RWPE1 (cell line): ENCODE measurements at regions not wholly inside any gene's neighbourhood (a gene's known extent, or its start where the extent isn't known, plus 50 kb on each side); places are given as distances from the start of the nearest gene placed in this dataset.

Source experiments
- CTCF ChIA-PET: fragments of 350-600 bp; sonication (Branson Sonifier 250); formaldehyde crosslinking; extraction: SDS; loops from one replicate; lab custom pipeline; 2021; lab: Yijun Ruan, JAX
- POLR2A ChIA-PET: fragments of 400-600 bp; formaldehyde crosslinking; extraction: SDS; loops from one replicate; lab custom pipeline; 2020; ENCODE audit warnings: antibody characterized with exemption; ENCODE audit not compliant: low non-redundant PET; lab: Yijun Ruan, JAX
- DNase-seq: peaks from one replicate; pipeline ENCODE4 v3.0.0; 2012; ENCODE audit warnings: low spot score
- H3K27ac ChIP-seq: fragments of 450-650 bp; 2 replicates; pipeline ENCODE4 v1.5.1; 2017
- CTCF ChIP-seq: fragments of 450-650 bp; conservative IDR thresholded peaks from 2 replicates; pipeline ENCODE4 v1.5.1; 2017; ENCODE audit warnings: low read depth, mild to moderate bottlenecking

DNA sequence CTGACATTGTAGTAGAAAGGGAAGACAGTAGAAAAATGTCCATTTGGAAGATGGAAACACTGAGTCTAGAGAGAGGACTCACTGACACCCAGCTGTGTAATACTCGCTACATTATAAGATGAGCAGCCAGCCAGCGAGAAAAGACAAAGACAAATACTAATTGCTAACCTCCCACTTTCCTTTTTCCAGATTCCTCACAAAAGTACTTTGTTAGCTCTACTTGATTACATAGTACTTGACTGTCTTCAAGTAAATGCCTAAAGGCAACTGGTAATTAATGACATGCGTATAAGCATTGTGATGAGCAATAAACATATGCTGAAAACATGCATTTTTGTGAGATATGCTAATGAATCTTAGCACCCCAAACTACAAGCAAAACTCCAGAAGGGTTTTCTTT lies 363.1 kb downstream of the GPAM start:
- no peak for DNase-seq
- ChIA-PET POLR2A (no interaction called here), CTCF (interaction anchor here (1.0 kb wide), 1 partner anchor 17 kb away, joined by 6 read pairs; no protein-coding TSS in a partner anchor)
- H3K27ac ChIP-seq = no peak overlapping the region
- no peak for TF ChIP-seq CTCF

GRCh38 chr10:111821871-111822270 lies 361.7 kb downstream of the GPAM start:
- TF ChIP-seq CTCF = no peak
- ChIA-PET CTCF (interaction anchor here (0.6 kb wide), 1 partner anchor 355 kb away, joined by 3 read pairs; no protein-coding TSS in a partner anchor), POLR2A (no interaction called here)
- DNase-seq = no peak
- H3K27ac ChIP-seq = no peak overlapping the region

DNA sequence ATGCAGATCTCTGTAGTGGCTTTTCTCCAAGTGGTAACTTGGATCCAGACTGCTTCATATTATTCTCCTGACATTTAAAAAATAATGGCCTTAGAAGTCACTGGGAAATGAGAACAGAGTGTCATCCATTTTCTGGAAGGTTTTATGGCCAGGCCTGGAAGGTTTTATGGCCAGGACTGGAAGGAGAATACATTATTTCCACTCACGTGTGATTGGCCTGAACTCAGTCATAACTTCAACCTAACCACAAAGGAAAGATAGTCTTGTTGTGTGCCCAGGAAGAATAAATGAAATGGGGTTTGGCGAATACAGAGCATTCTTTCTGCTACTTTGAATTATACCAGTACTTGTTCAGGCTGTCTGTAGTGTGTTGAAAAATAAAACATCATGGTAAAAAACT lies 360.9 kb downstream of the GPAM start:
- POLR2A ChIA-PET = no interaction called here
- no peak for TF ChIP-seq CTCF
- H3K27ac ChIP-seq = no peak overlapping the region
- CTCF ChIA-PET = no interaction called here
- no peak for DNase-seq

GRCh38 chr10:111824128-111824527 lies 359.4 kb downstream of the GPAM start:
- no peak overlapping the region for H3K27ac ChIP-seq
- no peak for DNase-seq
- TF ChIP-seq CTCF = no peak
- POLR2A ChIA-PET = no interaction called here
- CTCF ChIA-PET = no interaction called here

GRCh38 chr10:111830359-111830758 lies 353.2 kb downstream of the GPAM start:
- no peak for TF ChIP-seq CTCF
- no peak for DNase-seq
- no peak overlapping the region for H3K27ac ChIP-seq
- ChIA-PET POLR2A (no interaction called here), CTCF (no interaction called here)

DNA sequence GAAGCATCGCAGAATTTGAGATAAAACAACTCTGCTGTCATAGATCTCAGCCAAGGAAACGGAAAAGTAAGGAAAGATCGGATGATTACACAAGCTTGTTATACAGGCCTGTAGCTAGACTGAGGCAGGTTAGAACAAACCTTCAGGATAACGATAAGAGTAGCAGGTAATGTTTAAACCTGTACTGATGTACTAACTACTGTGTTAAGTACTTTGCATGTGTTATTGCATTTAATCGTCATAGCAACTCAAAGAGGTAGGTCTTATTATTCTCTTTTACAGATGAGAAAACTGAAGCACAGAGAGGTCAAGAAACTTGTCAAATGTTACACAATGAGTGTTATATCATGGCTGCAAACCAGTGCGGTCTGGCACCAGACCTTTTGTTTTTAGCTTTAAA lies 352.5 kb downstream of the GPAM start:
- DNase-seq = no peak
- ChIA-PET CTCF (no interaction called here), POLR2A (no interaction called here)
- H3K27ac ChIP-seq = no peak overlapping the region
- TF ChIP-seq CTCF = no peak

GRCh38 chr10:111833251-111833650 lies 350.3 kb downstream of the GPAM start:
- H3K27ac ChIP-seq = no peak overlapping the region
- TF ChIP-seq CTCF = no peak
- DNase-seq = no peak
- CTCF ChIA-PET = interaction anchor here (0.6 kb wide), 1 partner anchor 286 kb away, joined by 4 read pairs; no protein-coding TSS in a partner anchor
- POLR2A ChIA-PET = no interaction called here
